Ectodermal cell (in vitro differentiated cells): ENCODE measurements at regions not wholly inside any gene's neighbourhood (a gene's known extent, or its start where the extent isn't known, plus 50 kb on each side); places are given as distances from the start of the nearest gene placed in this dataset.

ENCODE experiments used
- H3K27ac ChIP-seq: 2 replicates; pipeline ENCODE4 v1.7.0; 2013; ENCODE audit warnings: mild to moderate bottlenecking, low read depth, low read length; ENCODE audit not compliant: insufficient read depth, poor library complexity, severe bottlenecking
- H3K27me3 ChIP-seq: 2 replicates; pipeline ENCODE4 v1.7.0; 2013; ENCODE audit warnings: mild to moderate bottlenecking, low read length; ENCODE audit not compliant: insufficient read depth, control insufficient read depth, poor library complexity, severe bottlenecking
- H3K36me3 ChIP-seq: one replicate; pipeline ENCODE4 v1.7.0; 2013; ENCODE audit warnings: low read length; ENCODE audit not compliant: control insufficient read depth, insufficient read depth
- H3K4me1 ChIP-seq: one replicate; pipeline ENCODE4 v1.7.0; 2013; ENCODE audit warnings: low read length; ENCODE audit not compliant: control insufficient read depth, insufficient read depth
- H3K4me3 ChIP-seq: 2 replicates; pipeline ENCODE4 v1.7.0; 2013; ENCODE audit warnings: low read depth, low read length, control low read depth; ENCODE audit not compliant: insufficient read depth
- H3K9me3 ChIP-seq: 2 replicates; pipeline ENCODE4 v1.7.0; 2013; ENCODE audit warnings: mild to moderate bottlenecking, low read length, moderate library complexity; ENCODE audit not compliant: control insufficient read depth
- WGBS, 2 experiments: methylation state at CpG; one replicate each; pipeline ENCODE4 v1.1.7; 2013; ENCODE audit warnings: missing lambda C conversion rate in 2 of 2; 5-methylcytosine and 5-hydroxymethylcytosine counted together

GRCh38 chr1:194929357-194929756, 1678.9 kb downstream of the KCNT2 start:
- no peak overlapping the region for H3K4me3 ChIP-seq
- H3K9me3 ChIP-seq, result no peaks in the 10 kb centered on the region
- no peak overlapping the region for H3K27ac ChIP-seq
- H3K36me3 ChIP-seq, result no peaks in the 10 kb centered on the region
- H3K27me3 ChIP-seq, result no peaks in the 10 kb centered on the region
- H3K4me1 ChIP-seq, result no peaks in the 10 kb centered on the region

- no peak overlapping the region for H3K27ac ChIP-seq
- no peaks in the 10 kb centered on the region for H3K4me1 ChIP-seq
- H3K9me3 ChIP-seq, result no peaks in the 10 kb centered on the region
- no peak overlapping the region for H3K4me3 ChIP-seq
- WGBS, 2 experiments, result 86 to 90% methylated on average over 4 to 5 of the region's 5 CpGs
- H3K27me3 ChIP-seq, result no peaks in the 10 kb centered on the region
- H3K36me3 ChIP-seq, result no peaks in the 10 kb centered on the region
Measured at GRCh38 chr1:194919146-194919545, 1689.1 kb downstream of the KCNT2 start.

GRCh38 chr1:194917769-194918168, 1690.5 kb downstream of the KCNT2 start:
- Histone ChIP-seq H3K36me3 (no peaks in the 10 kb centered on the region), H3K27ac (no peak overlapping the region), H3K4me1 (no peaks in the 10 kb centered on the region), H3K27me3 (no peaks in the 10 kb centered on the region), H3K4me3 (no peak overlapping the region), H3K9me3 (no peaks in the 10 kb centered on the region)
- WGBS, 2 experiments, result 92 to 95% methylated on average over 4 of the region's 4 CpGs

- WGBS, 2 experiments, result no CpG with 5 or more reads among the region's 1 CpG
- Histone ChIP-seq H3K36me3 (no peaks in the 10 kb centered on the region), H3K9me3 (no peaks in the 10 kb centered on the region), H3K4me3 (no peak overlapping the region), H3K27ac (no peak overlapping the region), H3K4me1 (no peaks in the 10 kb centered on the region), H3K27me3 (no peaks in the 10 kb centered on the region)
Measured at GRCh38 chr1:194908643-194909042, 1699.6 kb downstream of the KCNT2 start.

GRCh38 chr1:194903524-194903923, 1704.7 kb downstream of the KCNT2 start:
- WGBS, 2 experiments, result 98 to 100% methylated on average over 1 to 2 of the region's 4 CpGs
- Histone ChIP-seq H3K4me3 (no peak overlapping the region), H3K4me1 (no peaks in the 10 kb centered on the region), H3K27ac (no peak overlapping the region), H3K27me3 (no peaks in the 10 kb centered on the region), H3K9me3 (no peaks in the 10 kb centered on the region), H3K36me3 (no peaks in the 10 kb centered on the region)

- 91 to 93% methylated on average over 3 of the region's 3 CpGs for WGBS, 2 experiments
- Histone ChIP-seq H3K36me3 (no peaks in the 10 kb centered on the region), H3K4me1 (no peaks in the 10 kb centered on the region), H3K9me3 (no peaks in the 10 kb centered on the region), H3K27ac (no peak overlapping the region), H3K27me3 (no peaks in the 10 kb centered on the region), H3K4me3 (no peak overlapping the region)
Measured at GRCh38 chr1:194889310-194889709, 1702.9 kb upstream of the B3GALT2 start.

GRCh38 chr1:194870860-194871259, 1684.4 kb upstream of the B3GALT2 start:
- H3K4me1 ChIP-seq, result no peaks in the 10 kb centered on the region
- no peaks in the 10 kb centered on the region for H3K9me3 ChIP-seq
- H3K36me3 ChIP-seq, result no peaks in the 10 kb centered on the region
- H3K27ac ChIP-seq, result no peak overlapping the region
- 86 to 100% methylated on average over 1 to 2 of the region's 2 CpGs for WGBS, 2 experiments
- H3K4me3 ChIP-seq, result no peak overlapping the region
- H3K27me3 ChIP-seq, result no peaks in the 10 kb centered on the region

GRCh38 chr1:194866153-194866552, 1679.7 kb upstream of the B3GALT2 start:
- Histone ChIP-seq H3K4me1 (no peaks in the 10 kb centered on the region), H3K4me3 (no peak overlapping the region), H3K27me3 (no peaks in the 10 kb centered on the region), H3K9me3 (no peaks in the 10 kb centered on the region), H3K36me3 (no peaks in the 10 kb centered on the region), H3K27ac (no peak overlapping the region)
- 81 to 90% methylated on average over 1 of the region's 1 CpG for WGBS, 2 experiments

- Histone ChIP-seq H3K4me1 (no peaks in the 10 kb centered on the region), H3K27ac (no peak overlapping the region), H3K27me3 (no peaks in the 10 kb centered on the region), H3K9me3 (no peaks in the 10 kb centered on the region), H3K36me3 (no peaks in the 10 kb centered on the region), H3K4me3 (no peak overlapping the region)
- 88 to 89% methylated on average over 4 of the region's 4 CpGs for WGBS, 2 experiments
Measured at GRCh38 chr1:194865383-194865782, 1679.0 kb upstream of the B3GALT2 start.

GRCh38 chr1:194862129-194862528, 1675.7 kb upstream of the B3GALT2 start:
- Histone ChIP-seq H3K27me3 (no peaks in the 10 kb centered on the region), H3K4me3 (no peak overlapping the region), H3K9me3 (no peaks in the 10 kb centered on the region), H3K27ac (no peak overlapping the region), H3K36me3 (no peaks in the 10 kb centered on the region), H3K4me1 (no peaks in the 10 kb centered on the region)
